SK-MEL-5 (cell line): ENCODE measurements at regions not wholly inside any gene's neighbourhood (a gene's known extent, or its start where the extent isn't known, plus 50 kb on each side); places are given as distances from the start of the nearest gene placed in this dataset.

Experiments used
- DNase-seq: peaks from one replicate; pipeline ENCODE4 v3.0.0-alpha.2; 2016; ENCODE audit warnings: low read depth, low spot score
- in situ Hi-C: cut with HindIII; loops from 2 replicates; pipeline ENCODE4 v1.10.0; 2016; ENCODE audit warnings: low sequenced_read_pairs, high pct_unique_total_duplicates, low pct_unique_long_range_greater_than_20kb

DNA sequence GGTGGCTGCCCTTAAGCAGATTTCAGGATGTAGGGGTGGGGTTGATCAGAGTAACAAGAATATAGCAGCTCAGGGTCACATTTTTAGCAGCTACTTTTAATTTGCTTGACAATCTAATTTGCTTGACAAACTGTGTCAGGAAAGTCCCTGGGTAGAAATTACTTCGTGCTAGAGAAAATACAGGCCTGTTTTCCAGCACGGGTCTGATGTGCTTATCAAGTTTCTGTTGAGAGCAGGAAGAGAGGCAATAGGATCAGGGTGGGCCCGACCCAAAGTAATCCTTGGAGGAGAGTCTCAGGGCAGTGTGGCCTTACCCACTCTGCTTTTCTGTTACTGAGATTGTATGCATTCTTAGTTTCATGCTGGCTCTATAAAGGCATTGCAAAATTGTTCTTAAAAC, 221.5 kb downstream of the TSN start:
- no peak for DNase-seq
- in situ Hi-C loops, result no loop called here

DNA sequence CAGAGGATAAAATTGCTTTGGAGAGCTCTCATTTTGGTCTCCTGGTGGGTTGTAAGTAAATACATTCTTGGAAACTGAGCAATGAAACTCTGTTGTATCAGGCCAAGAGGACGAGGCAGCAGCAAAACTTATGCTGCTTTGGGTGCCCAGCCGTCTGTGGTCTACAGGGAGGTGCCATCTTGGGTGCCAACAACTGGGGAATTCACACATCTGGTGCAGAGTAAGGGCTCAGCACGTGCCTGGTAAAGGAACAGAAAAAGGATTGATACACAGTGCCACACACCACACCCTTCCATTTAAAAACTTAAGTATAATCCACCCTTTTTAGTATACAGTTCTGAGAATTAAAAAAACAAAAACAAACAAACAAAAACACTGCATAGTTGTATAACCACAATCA, 221.9 kb downstream of the TSN start:
- DNase-seq, result no peak
- in situ Hi-C loops, result no loop called here

DNA sequence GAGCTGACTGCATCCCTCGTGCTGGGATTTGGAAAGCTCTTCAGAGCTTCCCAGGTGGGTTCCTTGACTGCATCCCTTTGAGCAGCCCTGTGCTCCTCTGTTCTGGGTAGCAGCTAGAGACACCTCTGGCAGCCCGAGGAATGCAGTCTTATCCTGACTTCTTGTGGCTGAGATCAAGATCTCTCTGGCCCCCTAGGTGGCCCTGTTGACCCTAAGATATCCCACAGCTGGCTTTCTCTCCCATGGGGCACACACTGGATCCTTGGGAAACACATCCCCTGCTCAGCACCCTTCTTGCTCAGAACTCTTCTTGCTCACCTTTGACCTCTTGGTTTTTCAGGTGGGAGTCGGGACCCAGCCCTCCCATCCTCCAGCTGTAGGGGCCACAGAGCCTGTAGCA, 237.2 kb downstream of the TSN start:
- in situ Hi-C loops, result no loop called here
- peak; percentile 15 for DNase-seq

DNA sequence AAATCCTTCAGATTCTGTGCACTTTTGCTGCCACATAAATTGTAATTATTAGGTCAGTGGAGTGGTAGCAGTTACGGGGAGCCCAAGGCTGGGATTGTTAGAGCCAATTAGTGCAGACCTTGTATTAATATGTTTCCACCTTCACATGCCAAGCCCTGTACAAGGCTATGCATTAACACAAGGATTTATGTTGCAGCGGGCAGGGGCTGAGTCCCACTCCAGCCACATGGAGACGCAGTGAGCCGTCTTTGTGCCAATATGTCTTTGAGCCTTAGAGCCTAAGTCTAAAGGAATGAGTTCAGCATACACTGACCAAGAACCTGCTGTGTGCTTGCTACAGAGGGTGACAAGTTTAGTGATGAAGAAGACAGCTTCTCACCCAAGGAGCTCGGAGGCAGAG, 238.2 kb downstream of the TSN start:
- in situ Hi-C loops, result no loop called here
- DNase-seq, result peak; percentile 50

DNA sequence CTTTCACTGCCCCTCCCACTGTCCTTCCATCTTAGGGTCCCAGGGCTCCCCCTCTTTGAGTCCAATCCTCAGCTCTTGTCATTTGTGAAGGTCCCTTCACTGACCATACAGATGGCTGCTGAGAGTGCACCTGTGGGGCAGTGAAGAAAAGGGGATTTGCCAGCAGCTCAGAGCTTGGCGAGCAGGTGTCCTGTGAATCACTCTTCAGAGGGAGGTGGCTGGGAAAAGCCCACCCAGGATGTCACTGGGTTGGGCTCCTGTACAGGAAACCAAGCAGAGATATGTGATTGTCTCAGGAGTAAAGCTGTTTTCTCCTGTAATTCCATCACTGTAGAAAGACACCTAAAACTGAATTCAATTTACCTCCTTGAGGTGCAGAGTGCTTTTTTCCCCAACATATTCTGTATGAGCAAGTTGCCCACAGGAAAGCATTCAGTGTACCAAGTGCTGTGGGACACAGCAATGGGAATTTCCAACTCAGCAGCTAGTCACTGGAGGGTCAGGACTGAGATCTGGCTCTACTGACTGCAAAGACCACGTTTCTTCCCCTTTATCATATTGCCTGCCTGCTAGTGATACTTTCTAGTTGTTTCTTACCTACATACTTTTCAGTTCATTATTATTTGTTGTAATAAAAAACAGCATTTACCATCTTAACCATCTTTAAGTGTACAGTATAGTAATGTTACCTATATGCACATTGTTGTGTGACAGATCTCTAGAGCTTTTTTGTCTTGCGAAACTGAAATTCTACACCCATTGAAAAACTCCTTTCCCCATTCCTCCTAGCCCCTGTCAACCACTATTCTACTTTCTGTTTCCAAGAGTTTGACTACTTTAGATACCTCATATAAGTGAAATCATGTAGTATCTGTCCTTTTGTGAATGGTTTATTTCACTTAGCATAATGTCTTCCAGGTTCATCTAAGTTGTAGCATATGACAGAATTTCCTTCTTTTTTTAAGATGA, 239.1 kb downstream of the TSN start:
- no peak for DNase-seq
- in situ Hi-C loops, result no loop called here

DNA sequence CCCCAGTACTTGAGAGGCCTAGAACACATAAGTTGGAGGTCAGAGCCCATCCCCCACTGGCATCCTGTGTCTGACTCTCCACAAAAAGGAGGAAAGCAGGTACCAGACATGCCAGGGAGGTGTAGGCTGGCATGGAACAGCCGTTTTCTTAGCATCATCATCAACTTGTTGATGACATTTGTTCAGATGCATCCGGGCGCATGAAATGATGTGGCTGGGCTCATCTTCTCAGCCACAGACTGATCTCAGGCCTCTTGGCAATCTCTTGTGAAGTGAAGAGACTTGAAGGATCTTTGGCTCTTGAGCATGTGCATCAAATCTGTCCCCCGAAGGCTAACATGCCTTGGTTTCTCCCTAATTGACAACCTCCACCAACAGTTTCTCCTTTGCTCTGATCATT, 243.3 kb downstream of the TSN start:
- DNase-seq, result no peak
- in situ Hi-C loops, result no loop called here

DNA sequence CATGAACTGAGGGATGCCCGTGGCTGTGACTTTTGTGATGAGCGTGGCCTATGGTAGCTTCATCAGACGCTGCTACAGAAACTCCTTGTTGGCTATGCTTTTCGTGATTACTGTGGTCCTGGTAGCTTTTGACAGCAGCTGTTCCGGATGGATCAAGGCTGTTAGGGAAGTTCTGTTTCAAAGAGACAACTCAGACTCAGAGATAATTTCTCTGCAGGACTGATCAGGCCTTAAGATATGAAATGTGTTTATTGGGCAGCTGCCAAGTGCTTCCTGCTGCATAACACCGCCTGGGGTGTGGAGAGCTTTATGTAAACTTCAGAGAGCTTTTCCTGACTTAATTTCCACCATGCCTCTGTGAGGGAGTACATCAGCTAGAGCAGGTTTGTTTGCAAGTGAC, 243.8 kb downstream of the TSN start:
- in situ Hi-C loops, result no loop called here
- no peak for DNase-seq

DNA sequence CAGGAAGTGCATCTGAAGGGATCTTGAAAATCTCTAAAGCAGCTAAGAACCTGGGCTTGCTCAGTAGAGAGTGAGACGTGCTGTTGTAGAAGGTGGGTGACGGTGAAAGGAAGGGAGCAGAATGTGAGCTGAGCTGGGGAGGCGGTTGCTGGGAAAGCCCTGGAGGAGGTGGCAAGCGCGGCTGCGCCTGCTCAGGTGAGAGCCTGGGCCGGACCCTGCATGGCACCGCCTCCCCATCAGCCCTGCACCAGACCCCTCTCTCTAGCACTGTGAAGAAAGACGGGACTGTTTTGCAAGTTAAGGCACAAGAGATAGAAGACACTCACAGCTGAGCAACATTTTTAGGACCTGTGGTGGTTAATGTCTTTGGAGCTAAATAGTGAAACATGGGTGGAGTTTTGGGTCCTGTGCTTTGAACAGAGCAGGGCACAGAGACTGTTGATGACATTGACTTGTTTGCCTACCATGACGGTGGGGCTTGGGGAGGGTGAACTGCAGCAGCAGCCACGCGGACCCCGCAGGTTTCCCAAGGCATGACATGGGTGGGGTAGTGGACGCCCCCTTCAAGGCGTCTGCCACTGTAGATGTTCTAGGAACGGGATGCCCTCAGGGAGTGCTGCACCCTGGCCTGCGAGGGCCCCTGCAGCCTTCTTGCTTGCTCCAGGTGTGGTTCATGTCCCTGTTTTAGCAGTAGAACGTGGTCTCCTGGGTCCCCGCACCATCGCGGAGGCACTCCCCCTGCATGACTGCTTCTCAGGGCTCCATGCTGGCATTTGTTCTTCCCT, 245.3 kb downstream of the TSN start:
- in situ Hi-C loops, result no loop called here
- no peak for DNase-seq

DNA sequence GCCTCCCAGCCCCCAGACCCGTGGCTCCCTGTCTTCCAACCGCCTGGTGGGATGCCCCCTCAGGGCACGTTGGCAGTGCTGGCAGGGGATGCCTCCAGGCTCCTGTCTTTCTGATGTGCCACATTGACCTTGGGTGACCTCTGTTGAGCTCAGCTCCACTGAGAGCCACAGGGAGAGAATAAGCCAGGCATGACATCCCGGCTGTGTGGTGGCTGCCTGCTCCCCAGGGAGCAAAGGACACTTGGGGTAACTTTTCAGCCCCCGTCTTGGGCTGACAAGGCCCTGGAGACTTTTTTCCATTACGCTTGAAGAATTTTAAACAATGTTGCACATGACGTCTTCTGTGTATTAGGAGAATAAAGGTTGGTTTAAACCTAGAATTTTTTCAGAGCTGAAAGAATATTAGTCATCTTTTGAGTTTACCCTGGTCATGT, 246.0 kb downstream of the TSN start:
- in situ Hi-C loops, result no loop called here
- DNase-seq, result no peak

DNA sequence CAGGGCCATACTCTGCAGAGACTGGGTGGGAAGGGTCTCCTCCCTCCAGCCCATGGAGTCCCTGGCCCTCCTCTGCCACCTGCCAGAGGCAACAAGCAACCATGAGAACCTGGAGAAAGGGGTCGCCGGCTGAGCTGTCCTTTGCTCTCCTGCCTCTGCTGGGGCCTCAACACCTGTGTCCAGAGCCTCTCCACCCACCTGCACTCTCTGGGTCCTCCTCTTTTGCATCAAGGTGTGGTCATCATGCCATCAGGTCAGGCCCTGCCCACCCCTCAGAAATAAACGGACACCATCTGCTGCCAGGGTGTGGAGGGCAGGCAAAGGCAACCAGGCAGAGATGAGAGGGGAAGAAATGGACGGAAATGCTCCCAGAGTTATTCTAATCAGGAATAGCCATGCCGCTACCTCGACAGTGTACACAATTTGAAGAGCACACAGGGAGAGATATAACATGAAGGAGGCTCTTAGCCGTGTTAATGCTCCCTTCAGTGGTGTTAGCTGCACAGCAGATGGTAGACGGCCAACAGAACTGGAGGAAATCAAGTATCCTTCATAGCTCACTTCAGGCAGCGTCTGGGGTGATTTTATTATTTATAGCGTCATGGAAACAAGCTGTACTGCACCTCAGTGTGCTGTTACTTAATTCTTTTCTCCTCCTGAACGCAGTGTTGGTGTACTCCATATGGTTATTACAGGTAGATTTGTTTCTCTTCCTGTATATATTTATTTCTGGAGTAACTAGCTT, 247.9 kb downstream of the TSN start:
- DNase-seq, result no peak
- in situ Hi-C loops, result no loop called here

DNA sequence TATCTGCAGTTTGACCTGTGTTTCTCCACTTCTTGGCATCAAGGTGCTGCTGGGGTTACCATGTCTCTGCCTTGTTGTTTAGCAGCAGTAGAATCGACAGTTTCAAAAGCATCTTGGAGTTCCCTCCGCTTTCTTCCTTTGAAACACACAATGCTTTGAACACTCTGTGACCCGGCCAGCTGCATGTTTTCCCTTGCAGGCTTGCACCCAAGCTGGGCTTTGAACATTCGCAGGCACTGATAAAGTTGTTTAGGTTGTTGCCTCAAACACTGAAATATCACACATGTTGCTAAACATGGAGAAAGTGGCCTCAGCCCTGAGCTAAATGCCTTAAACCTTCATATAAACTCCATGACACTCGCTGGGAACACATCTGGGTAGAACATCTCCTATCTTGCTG, 251.7 kb downstream of the TSN start:
- in situ Hi-C loops, result no loop called here
- no peak for DNase-seq

DNA sequence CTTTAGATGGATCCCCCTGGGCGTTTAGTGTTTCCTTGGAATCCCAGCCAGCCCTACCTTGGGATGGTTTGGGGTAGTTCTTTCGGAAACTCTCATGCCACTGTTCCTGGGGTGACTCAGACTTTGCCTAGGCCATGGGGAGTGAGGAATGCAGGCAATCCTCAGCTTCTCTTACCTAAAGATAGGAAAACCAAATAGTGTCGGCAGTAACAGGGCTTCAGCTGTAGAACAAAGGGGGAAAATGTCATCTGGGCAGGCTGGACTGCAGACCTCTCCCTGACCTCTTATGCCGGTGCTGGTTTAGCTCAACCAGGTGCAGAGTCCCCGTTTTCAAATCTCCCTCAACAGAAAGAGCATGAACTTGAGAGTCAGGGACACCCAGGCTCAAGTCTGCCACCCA, 252.1 kb downstream of the TSN start:
- no peak for DNase-seq
- in situ Hi-C loops, result no loop called here

DNA sequence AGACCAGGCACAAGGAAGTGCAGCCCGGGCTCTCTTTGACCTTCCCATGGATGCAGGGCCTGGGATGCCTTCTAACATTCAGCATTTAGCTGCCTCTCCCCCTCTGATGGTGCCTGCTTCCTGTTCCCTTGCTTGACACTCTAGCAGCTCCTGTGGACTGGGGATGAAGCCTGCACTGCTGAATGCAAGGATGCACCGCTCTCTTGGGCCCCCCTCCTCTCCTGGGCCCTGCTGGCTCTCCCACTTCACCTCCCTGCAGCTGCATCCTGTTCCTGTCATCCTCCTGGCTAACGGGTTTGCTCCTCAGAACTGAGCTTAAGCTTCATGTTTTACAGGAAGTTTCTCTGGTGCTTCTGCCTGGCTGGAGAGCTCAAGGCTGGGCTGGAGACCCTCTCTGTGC, 254.1 kb downstream of the TSN start:
- in situ Hi-C loops, result no loop called here

DNA sequence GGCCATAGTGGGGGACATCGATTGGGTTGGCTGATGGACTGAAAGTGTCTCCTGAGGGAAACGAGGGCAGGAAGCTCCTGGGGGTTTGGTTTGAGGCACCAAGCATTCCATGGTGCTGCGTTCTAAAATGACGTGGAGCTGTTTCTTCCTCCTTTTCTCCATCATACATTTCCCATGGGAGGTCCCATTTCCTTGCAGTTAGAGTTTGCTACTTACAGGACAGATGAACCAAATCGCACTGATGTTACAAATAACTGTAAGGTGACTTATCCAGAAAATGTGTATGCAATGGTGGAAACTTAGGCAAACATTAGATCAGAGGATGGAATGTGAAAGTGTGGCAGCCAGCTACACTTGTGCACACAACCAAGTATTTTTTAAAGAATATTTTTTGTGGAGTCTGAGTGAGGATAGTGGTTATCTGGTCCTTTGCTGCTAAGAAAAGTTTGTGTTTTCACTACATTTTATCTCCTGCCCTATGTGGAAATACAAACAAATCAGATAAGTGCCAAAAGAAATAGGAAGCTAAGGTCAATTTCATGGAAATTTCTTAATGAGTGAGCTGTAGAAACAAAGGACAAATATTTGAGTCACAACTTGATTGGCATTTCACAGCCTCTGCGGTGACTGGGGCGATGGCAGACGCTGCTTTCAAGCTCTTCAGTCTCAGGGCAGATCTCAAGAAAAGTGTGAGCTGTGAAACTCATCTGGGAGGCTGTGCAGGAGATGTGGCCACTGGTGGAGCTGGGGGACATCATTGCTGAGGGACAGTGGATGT, 256.2 kb downstream of the TSN start:
- in situ Hi-C loops, result no loop called here
- DNase-seq, result no peak

More for the DNA sequence above, 254.1 kb downstream of the TSN start:
- no peak for DNase-seq

DNA sequence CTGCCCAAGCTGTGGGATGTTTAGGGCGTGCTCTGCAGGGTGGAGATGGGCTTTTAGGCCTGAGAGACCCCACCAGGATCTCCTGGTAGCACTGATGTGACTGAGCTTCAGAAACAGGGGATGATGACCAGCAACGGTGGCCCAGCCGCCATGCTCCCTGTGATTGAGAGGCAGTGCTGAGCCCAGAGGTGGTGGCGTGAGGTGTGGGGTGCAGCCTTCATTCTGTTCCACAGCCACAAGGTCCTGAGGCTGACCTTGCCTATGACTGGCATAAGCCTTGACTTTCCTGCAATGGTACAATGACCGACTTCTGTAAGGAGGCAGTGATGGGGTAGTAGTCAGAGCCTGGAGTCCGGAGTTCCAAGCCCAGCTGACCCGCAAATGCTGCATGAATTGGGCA, 263.3 kb downstream of the TSN start:
- no peak for DNase-seq
- in situ Hi-C loops, result no loop called here

DNA sequence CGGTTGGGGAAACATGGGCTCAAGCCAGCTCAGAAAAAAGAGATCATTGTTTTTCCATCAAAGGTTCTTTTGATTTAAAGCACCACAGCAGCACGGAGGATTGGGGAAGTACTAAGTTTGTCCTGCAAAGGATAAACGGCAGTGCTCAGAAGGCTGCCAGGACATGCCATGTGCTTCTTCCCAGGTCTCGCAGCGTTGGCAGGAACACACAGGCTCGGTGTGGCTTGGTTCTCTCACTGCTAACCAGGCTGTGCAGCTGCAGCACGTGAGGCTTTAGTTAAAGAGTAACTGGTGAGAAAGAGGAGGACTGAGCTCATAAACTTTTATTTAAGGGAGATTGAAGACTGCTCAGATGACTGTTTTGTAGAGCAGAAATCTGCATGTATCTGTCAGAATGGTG, 264.3 kb downstream of the TSN start:
- peak; percentile 75 for DNase-seq

DNA sequence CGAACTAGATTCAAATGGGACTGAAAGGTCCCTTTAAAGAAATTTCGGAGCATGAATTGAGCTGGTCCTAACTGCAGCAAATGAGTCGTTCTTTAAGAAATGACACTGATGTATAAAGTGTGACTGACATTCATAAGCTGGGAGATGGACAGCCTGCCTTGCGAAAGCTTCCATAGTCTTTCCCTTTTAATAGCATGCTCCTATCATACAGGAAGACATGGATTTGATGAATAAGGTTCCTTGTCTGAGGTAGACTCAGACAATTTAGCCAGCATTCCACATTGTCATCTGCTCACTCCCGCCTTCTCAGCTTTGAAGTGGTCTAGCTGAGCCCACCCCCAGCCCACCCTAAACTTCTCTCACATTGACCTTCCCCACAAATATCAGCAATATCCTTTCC, 264.9 kb downstream of the TSN start:
- in situ Hi-C loops, result no loop called here
- DNase-seq, result no peak

More for the DNA sequence above, 264.3 kb downstream of the TSN start:
- in situ Hi-C loops, result no loop called here
